Ascending aorta (tissue), 2 donors: ENCODE measurements at regions not wholly inside any gene's neighbourhood (a gene's known extent, or its start where the extent isn't known, plus 50 kb on each side); places are given as distances from the start of the nearest gene placed in this dataset.

Experiments
- DNase-seq, 2 donors: peaks; one replicate each; pipeline ENCODE4 v3.0.0-alpha.2; 2019; ENCODE audit warnings: low spot score in 2 of 2
- H3K27ac ChIP-seq, 2 donors: fragments of 200-600 bp; sonication (generic); one replicate each; pipeline ENCODE4 v1.5.1; 2016 to 2017; ENCODE audit warnings: mild to moderate bottlenecking in 1 of 2
- H3K27me3 ChIP-seq: fragments of 200-600 bp; sonication (generic); one replicate; pipeline ENCODE4 v1.5.1; 2017
- H3K36me3 ChIP-seq, 2 donors: fragments of 200-600 bp; sonication (generic); one replicate each; pipeline ENCODE4 v1.5.1; 2016
- H3K4me1 ChIP-seq, 2 donors: fragments of 200-600 bp; sonication (generic); one replicate each; pipeline ENCODE4 v1.5.1; 2016 to 2017; ENCODE audit warnings: mild to moderate bottlenecking in 1 of 2
- H3K4me3 ChIP-seq, 2 donors: fragments of 200-600 bp; sonication (generic); one replicate each; pipeline ENCODE4 v1.5.1; 2016 to 2017; ENCODE audit warnings: mild to moderate bottlenecking in 1 of 2
- H3K9me3 ChIP-seq, 2 donors: fragments of 200-600 bp; sonication (generic); one replicate each; pipeline ENCODE4 v1.5.1; 2016
- intact Hi-C: fragments of 100-400 bp; cut with DNase I; formaldehyde crosslinking; loops from one replicate; pipeline ENCODE4 v1.15.1; 2023
- TF ChIP-seq, protein P1 (sequence below), 3 experiments: fragments of 200-600 bp in 2 of 3; fragments of 450-650 bp in 1 of 3; sonication (generic) in 2 of 3; IDR thresholded peaks; one replicate each; pipeline ENCODE4 v1.5.1; 2016 to 2019; ENCODE audit warnings: antibody characterized with exemption in 3 of 3, mild to moderate bottlenecking in 1 of 3, moderate library complexity in 1 of 3

- peaks cover 0 to 21% of the 10 kb centered on the region in 2 donors for H3K9me3 ChIP-seq
- no peak overlapping the region for H3K27ac ChIP-seq
- H3K4me1 ChIP-seq: no peaks in the 10 kb centered on the region
- no peaks in the 10 kb centered on the region for H3K27me3 ChIP-seq
- TF ChIP-seq, protein P1, sequence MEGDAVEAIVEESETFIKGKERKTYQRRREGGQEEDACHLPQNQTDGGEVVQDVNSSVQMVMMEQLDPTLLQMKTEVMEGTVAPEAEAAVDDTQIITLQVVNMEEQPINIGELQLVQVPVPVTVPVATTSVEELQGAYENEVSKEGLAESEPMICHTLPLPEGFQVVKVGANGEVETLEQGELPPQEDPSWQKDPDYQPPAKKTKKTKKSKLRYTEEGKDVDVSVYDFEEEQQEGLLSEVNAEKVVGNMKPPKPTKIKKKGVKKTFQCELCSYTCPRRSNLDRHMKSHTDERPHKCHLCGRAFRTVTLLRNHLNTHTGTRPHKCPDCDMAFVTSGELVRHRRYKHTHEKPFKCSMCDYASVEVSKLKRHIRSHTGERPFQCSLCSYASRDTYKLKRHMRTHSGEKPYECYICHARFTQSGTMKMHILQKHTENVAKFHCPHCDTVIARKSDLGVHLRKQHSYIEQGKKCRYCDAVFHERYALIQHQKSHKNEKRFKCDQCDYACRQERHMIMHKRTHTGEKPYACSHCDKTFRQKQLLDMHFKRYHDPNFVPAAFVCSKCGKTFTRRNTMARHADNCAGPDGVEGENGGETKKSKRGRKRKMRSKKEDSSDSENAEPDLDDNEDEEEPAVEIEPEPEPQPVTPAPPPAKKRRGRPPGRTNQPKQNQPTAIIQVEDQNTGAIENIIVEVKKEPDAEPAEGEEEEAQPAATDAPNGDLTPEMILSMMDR (IDR thresholded peaks at IDR 0.05): no peak
- DNase-seq: no peak
- H3K4me3 ChIP-seq: no peak overlapping the region
- intact Hi-C loops: no loop called here
- H3K36me3 ChIP-seq: no peaks in the 10 kb centered on the region
Measured at GRCh38 chr16:73447846-73448245, 399.9 kb upstream of the ZFHX3 start.

DNA sequence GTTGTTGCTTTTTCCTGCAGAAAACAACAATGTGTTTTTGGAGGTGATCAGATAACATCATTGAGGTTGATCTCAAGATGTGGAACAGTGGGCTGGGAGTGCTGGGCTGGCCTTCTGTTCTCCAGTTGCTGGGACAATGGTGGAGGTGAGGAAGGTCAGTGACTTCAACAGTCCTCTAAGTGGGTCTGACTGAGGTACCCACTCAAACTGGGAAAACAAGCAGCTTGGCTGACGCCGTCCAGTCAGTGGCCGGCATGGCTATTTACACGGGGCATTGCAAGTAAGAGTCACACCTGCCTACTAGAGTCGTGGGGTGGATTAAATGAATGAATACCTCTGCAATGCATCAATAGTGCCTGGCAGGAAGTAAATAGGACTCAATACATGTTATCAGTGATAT lies 386.7 kb upstream of the ZFHX3 start:
- no peaks in the 10 kb centered on the region for H3K9me3 ChIP-seq
- no peaks in the 10 kb centered on the region for H3K4me1 ChIP-seq
- H3K27me3 ChIP-seq: no peaks in the 10 kb centered on the region
- intact Hi-C loops: no loop called here
- no peak overlapping the region for H3K4me3 ChIP-seq
- H3K36me3 ChIP-seq: no peaks in the 10 kb centered on the region
- TF ChIP-seq, protein P1 (IDR thresholded peaks at IDR 0.05): no peak
- no peak overlapping the region for H3K27ac ChIP-seq
- DNase-seq: no peak

- Histone ChIP-seq H3K9me3 (no peaks in the 10 kb centered on the region), H3K4me1 (no peaks in the 10 kb centered on the region), H3K27me3 (no peaks in the 10 kb centered on the region), H3K36me3 (no peaks in the 10 kb centered on the region), H3K4me3 (no peak overlapping the region), H3K27ac (no peak overlapping the region)
- intact Hi-C loops: no loop called here
- DNase-seq: no peak
- TF ChIP-seq, protein P1 (IDR thresholded peaks at IDR 0.05): no peak
Measured at GRCh38 chr16:73433731-73434307, 385.9 kb upstream of the ZFHX3 start.

DNA sequence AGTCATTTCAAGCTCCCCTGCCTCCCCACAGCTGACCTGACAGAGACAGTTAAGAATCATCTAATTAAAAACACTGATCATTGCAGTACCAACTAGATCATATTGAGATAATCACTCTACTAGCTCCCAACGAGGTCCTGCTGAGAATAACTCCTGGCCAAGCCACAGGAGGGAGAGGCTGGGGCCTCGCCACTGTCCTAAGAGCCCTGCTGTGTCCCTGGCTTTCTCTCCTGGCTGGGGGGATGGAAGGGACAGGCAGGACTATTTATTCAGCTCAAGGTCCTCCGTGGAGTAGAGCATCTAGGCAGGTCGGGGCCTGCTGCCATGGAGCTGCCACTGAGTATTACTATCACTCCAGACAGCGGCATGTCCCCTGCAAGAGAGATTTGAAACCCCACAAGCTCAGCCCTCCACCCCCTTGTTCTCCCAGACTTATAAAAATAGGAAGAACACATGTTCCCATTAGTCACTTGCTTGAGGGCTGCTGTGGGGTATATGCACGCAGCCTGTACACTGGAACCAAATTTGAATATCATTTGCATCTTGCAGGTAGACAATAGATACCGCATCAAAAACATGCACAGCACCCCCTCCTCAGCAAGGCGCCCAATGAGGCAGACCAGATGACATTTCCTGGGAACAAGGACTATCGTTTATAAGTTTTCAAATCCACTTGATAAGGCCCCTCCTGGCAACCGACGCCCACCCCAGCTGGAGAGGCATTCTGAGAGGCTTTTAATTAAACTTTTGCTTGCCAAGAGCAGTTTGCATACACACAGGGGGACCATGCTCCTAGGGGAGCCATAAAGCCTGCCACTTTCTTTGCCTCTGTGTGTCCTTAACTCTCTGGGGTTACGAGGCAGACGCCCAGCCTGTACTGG lies 385.2 kb upstream of the ZFHX3 start:
- no peaks in the 10 kb centered on the region for H3K36me3 ChIP-seq
- H3K27me3 ChIP-seq: no peaks in the 10 kb centered on the region
- TF ChIP-seq, protein P1 (IDR thresholded peaks at IDR 0.05): no peak
- no peak for DNase-seq
- H3K4me1 ChIP-seq: no peaks in the 10 kb centered on the region
- no peaks in the 10 kb centered on the region for H3K9me3 ChIP-seq
- no peak overlapping the region for H3K4me3 ChIP-seq
- intact Hi-C loops: no loop called here
- no peak overlapping the region for H3K27ac ChIP-seq

DNA sequence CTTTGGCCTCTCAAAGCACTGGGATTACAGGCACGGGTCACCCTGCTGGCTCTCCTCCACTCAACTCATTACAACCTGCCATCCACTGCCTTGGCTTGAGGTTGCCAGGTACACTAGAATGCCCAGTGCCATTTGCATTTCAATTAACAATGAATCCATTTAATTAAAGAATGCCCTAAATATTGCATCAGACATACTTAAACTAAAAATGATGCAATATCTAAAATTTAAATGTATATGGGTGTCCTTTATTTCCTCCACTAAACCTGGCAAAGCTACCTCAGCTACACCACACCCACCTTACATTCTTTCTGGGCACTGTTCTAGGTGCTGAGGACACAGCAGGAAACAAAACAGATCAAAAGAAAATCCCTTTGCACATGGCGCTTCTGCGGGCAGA lies 382.2 kb upstream of the ZFHX3 start:
- TF ChIP-seq, protein P1 (IDR thresholded peaks at IDR 0.05): no peak
- Histone ChIP-seq H3K27ac (no peak overlapping the region), H3K4me1 (no peaks in the 10 kb centered on the region), H3K27me3 (no peaks in the 10 kb centered on the region), H3K4me3 (no peak overlapping the region), H3K36me3 (no peaks in the 10 kb centered on the region), H3K9me3 (no peaks in the 10 kb centered on the region)
- intact Hi-C loops: no loop called here
- DNase-seq: no peak
